RWPE1 (cell line): ENCODE measurements at regions not wholly inside any gene's neighbourhood (a gene's known extent, or its start where the extent isn't known, plus 50 kb on each side); places are given as distances from the start of the nearest gene placed in this dataset.
A peak's percentile ranks its signal among the peaks of the same experiment; 100 is the strongest.
"Not testable (repeated sequence)": the region's sequence is repeated elsewhere in the genome, so short reads cannot be mapped to it uniquely, and the experiment has no call there.

Experiments used
- CTCF ChIA-PET: fragments of 350-600 bp; sonication (Branson Sonifier 250); formaldehyde crosslinking; extraction: SDS; loops from one replicate; lab custom pipeline; 2021; lab: Yijun Ruan, JAX
- POLR2A ChIA-PET: fragments of 400-600 bp; formaldehyde crosslinking; extraction: SDS; loops from one replicate; lab custom pipeline; 2020; ENCODE audit warnings: antibody characterized with exemption; ENCODE audit not compliant: low non-redundant PET; lab: Yijun Ruan, JAX
- DNase-seq: peaks from one replicate; pipeline ENCODE4 v3.0.0; 2012; ENCODE audit warnings: low spot score
- H3K27ac ChIP-seq: fragments of 450-650 bp; 2 replicates; pipeline ENCODE4 v1.5.1; 2017
- CTCF ChIP-seq: fragments of 450-650 bp; conservative IDR thresholded peaks from 2 replicates; pipeline ENCODE4 v1.5.1; 2017; ENCODE audit warnings: low read depth, mild to moderate bottlenecking

GRCh38 chr19:7400815-7401214 lies 52.1 kb downstream of the ARHGEF18 start:
- ChIA-PET CTCF (no interaction called here), POLR2A (interaction anchor here (0.6 kb wide), 1 partner anchor 58 kb away, joined by 3 read pairs; no protein-coding TSS in a partner anchor)
- no peak overlapping the region for H3K27ac ChIP-seq
- no peak for DNase-seq
- TF ChIP-seq CTCF: no peak

- DNase-seq: no peak
- ChIA-PET POLR2A (no interaction called here), CTCF (no interaction called here)
- no peak overlapping the region for H3K27ac ChIP-seq
- no peak for TF ChIP-seq CTCF
These were observed 53.0 kb downstream of the ARHGEF18 start for GRCh38 chr19:7401694-7402093.

GRCh38 chr19:7405482-7405881 lies 56.7 kb downstream of the ARHGEF18 start:
- DNase-seq, H3K27ac ChIP-seq, POLR2A ChIA-PET: not testable (repeated sequence)
- CTCF ChIA-PET: interaction anchor here (1.0 kb wide), 1 partner anchor 17 kb away, joined by 3 read pairs; no protein-coding TSS in a partner anchor

- POLR2A ChIA-PET: interaction anchor here (0.5 kb wide), 1 partner anchor 119 kb away, joined by 4 read pairs; no protein-coding TSS in a partner anchor
- no peak overlapping the region for H3K27ac ChIP-seq
These were observed 59.5 kb downstream of the ARHGEF18 start for GRCh38 chr19:7408251-7408650.

GRCh38 chr19:7410946-7411345 lies 62.2 kb downstream of the ARHGEF18 start:
- TF ChIP-seq CTCF: no peak
- H3K27ac ChIP-seq: 0 out of 2 replicates have a peak overlapping the region, but pooled peaks have one; percentile 11
- no peak for DNase-seq
- ChIA-PET CTCF (no interaction called here), POLR2A (no interaction called here)

More at GRCh38 chr19:7408251-7408650, 59.5 kb downstream of the ARHGEF18 start:
- CTCF ChIA-PET: no interaction called here
- no peak for TF ChIP-seq CTCF
- DNase-seq: no peak

- no peak for DNase-seq
- no peak for TF ChIP-seq CTCF
- no peak overlapping the region for H3K27ac ChIP-seq
- ChIA-PET POLR2A (interaction anchor here (0.6 to 0.7 kb wide), 3 partner anchors 9 to 74 kb away, joined by 3 to 10 read pairs (median 3); no protein-coding TSS in a partner anchor), CTCF (interaction anchor here (0.6 kb wide), 1 partner anchor 80 kb away, joined by 3 read pairs; no protein-coding TSS in a partner anchor)
These were observed 64.9 kb downstream of the ARHGEF18 start for GRCh38 chr19:7413629-7414028.

GRCh38 chr19:7415163-7415856 lies 66.6 kb downstream of the ARHGEF18 start:
- CTCF ChIA-PET: interaction anchor here (0.8 kb wide), 1 partner anchor 72 kb away, joined by 3 read pairs; no protein-coding TSS in a partner anchor
- TF ChIP-seq CTCF: no peak
- POLR2A ChIA-PET: no interaction called here
- peak overlapping the region; percentile 34 for H3K27ac ChIP-seq
- no peak for DNase-seq
